ENCODE measurements at regions not wholly inside any gene's neighbourhood (a gene's known extent, or its start where the extent isn't known, plus 50 kb on each side); places are given as distances from the start of the nearest gene placed in this dataset.
A peak's percentile ranks its signal among the peaks of the same experiment; 100 is the strongest.

DNA sequence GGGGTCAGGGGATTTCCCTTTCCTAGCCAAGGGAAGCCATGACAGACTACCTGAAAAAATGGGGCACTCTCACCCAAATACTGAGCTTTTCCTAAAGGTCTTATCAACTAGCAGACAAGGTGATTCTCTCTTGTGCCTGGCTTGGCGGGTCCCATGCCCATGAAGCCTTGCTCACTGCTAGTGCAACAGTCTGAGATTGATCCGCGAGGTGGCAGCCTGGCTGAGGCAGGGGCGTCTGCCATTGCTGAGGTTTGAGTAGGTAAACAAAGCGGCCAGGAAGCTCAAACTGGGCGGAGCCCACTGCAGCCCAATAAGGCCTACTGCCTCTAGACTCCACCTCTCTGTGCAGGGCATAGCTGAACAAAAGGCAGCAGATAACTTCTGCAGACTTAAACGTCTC lies 152.6 kb upstream of the PMFBP1 start:
- Histone ChIP-seq H3K27me3 (no peaks in the 10 kb centered on the region), H3K4me1 (no peaks in the 10 kb centered on the region), H3K36me3 (no peaks in the 10 kb centered on the region), H3K27ac (no peak overlapping the region), H3K4me3 (no peak overlapping the region), H3K9me3 (peaks cover 0 to 29% of the 10 kb centered on the region in 2 donors)
- ATAC-seq: no peak
- no peak for DNase-seq
- intact Hi-C loops (cut with DNase I): no loop called here
- TF ChIP-seq CTCF (IDR thresholded peaks at IDR 0.05): no peak

DNA sequence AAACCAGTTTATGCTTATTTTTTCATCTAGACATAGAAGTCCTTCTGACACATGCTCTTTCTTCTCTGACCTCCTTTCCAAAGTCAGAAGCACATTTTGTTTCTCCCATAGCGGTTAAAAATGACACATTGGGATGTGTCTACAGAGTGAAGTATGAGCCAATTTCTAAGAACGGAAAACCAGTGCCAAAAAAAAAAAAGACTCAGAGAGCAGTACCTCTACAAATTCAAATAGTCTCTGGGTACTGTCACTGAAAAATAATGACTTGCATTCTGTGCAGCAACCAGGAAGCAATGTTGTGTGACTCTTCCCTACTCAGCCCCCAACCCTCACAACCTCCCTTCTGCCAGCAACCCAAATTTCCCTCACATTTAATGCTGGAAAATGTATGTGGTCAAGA lies 145.5 kb upstream of the PMFBP1 start:
- no peak for TF ChIP-seq CTCF (IDR thresholded peaks at IDR 0.05)
- H3K4me1 ChIP-seq: no peaks in the 10 kb centered on the region
- peaks cover 0 to 19% of the 10 kb centered on the region in 2 donors for H3K9me3 ChIP-seq
- no peaks in the 10 kb centered on the region for H3K27me3 ChIP-seq
- peak in 1 of 4 donors; percentile 2 for DNase-seq
- intact Hi-C loops (cut with DNase I): no loop called here
- peak overlapping the region in 1 of 2 donors; percentile 18 for H3K27ac ChIP-seq
- peak; percentile 27 for ATAC-seq
- no peak overlapping the region for H3K4me3 ChIP-seq
- no peaks in the 10 kb centered on the region for H3K36me3 ChIP-seq

DNA sequence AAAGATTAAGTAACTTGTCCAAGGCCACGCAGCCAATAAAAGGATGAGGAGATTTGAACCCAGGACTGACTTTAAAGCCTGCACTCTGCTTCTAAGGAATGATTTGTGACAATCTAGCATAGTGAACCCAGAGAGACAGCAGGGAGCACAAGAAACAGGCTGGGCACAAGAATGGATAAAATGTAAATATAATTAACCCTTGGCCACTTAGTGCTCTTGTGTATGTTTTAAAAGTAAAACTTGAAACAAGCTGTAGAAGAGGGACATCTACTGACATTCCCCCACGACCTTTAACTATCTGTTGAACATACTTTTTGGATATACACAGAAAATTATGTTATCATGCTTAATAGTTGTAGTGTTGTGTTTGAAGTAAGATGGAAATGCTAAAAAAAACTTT lies 141.9 kb upstream of the PMFBP1 start:
- DNase-seq: no peak
- Histone ChIP-seq H3K9me3 (peaks cover 0 to 5% of the 10 kb centered on the region in 2 donors), H3K27me3 (no peaks in the 10 kb centered on the region), H3K4me3 (no peak overlapping the region), H3K4me1 (no peaks in the 10 kb centered on the region), H3K27ac (no peak overlapping the region), H3K36me3 (no peaks in the 10 kb centered on the region)
- intact Hi-C loops (cut with DNase I): no loop called here
- TF ChIP-seq CTCF (IDR thresholded peaks at IDR 0.05): no peak
- no peak for ATAC-seq

DNA sequence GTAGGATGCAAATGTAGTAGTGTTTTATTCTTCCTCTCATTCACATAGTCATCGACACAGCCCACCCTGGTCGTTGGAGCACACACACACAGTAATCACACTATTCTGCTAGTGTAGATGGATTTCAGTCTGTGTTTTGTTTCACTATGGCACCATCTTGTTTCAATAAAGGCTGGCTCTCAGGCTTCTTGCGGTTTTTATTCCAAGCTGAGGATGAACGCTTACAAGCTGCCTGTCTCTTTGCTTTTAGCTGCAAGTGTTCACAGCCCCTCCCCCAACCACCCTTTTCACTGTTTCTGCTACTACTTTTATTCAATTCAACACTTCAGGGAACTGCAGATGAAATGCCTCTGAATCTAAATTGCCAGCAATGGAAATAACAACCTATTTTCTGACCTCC lies 140.9 kb upstream of the PMFBP1 start:
- intact Hi-C loops (cut with DNase I): no loop called here
- no peak overlapping the region for H3K27ac ChIP-seq
- no peak for TF ChIP-seq CTCF (IDR thresholded peaks at IDR 0.05)
- DNase-seq (peak in 1 of 4 donors; percentile 16), ATAC-seq (no peak)
- no peaks in the 10 kb centered on the region for H3K4me1 ChIP-seq
- H3K36me3 ChIP-seq: no peaks in the 10 kb centered on the region
- H3K4me3 ChIP-seq: no peak overlapping the region
- peaks cover 0 to 5% of the 10 kb centered on the region in 2 donors for H3K9me3 ChIP-seq
- H3K27me3 ChIP-seq: no peaks in the 10 kb centered on the region

DNA sequence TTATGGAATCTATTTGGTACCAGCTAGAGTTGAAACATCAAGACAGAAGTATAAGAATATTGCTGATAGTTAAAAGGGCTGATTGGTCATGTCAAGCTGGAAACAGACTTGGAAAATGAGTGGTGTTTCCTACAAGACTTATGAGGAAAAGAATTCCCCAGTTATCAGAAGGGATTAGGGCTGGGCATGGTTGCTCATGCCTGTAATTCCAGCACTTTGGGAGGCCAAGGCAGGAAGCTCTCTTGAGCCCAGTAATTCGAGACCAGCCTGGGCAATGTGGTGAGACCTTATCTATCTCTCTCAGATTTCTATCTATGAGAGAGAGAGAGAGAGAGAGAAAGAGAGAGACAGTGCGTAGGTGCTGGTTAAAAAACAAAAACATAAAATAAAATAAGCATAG lies 139.5 kb upstream of the PMFBP1 start:
- intact Hi-C loops (cut with DNase I): no loop called here
- Histone ChIP-seq H3K36me3 (no peaks in the 10 kb centered on the region), H3K27ac (no peak overlapping the region), H3K9me3 (peaks cover 0 to 5% of the 10 kb centered on the region in 2 donors), H3K4me3 (no peak overlapping the region), H3K4me1 (no peaks in the 10 kb centered on the region), H3K27me3 (no peaks in the 10 kb centered on the region)
- no peak for TF ChIP-seq CTCF (IDR thresholded peaks at IDR 0.05)
- DNase-seq (no peak), ATAC-seq (no peak)
